Kidney (tissue), 13 donors: ENCODE measurements at regions not wholly inside any gene's neighbourhood (a gene's known extent, or its start where the extent isn't known, plus 50 kb on each side); places are given as distances from the start of the nearest gene placed in this dataset.

Experiments used
- DNase-seq, 5 donors: peaks; one replicate each; pipeline ENCODE4 v3.0.0-alpha.2; 2013 to 2020
- FAIRE-seq: peaks from 2 replicates; lab custom pipeline; 2012; peaks lifted over from hg19 to GRCh38; lab: Jason Lieb, UNC
- H3K27ac ChIP-seq, 2 donors: one replicate each; pipeline ENCODE4 v1.7.0; 2013; ENCODE audit warnings: low read depth in 2 of 2, low read length in 2 of 2, inconsistent platforms in 1 of 2
- H3K27me3 ChIP-seq: one replicate; pipeline ENCODE4 v1.7.1; 2013; ENCODE audit warnings: low read length, inconsistent platforms; ENCODE audit not compliant: control insufficient read depth, insufficient read depth
- H3K36me3 ChIP-seq, 3 donors: one replicate each; pipeline versions ENCODE4 v1.7.0 to v1.7.1; 2013; ENCODE audit warnings: low read length in 3 of 3, control low read depth in 1 of 3, inconsistent platforms in 1 of 3; ENCODE audit not compliant: insufficient read depth in 3 of 3, control insufficient read depth in 2 of 3
- H3K4me1 ChIP-seq, 3 donors: one replicate each; pipeline versions ENCODE4 v1.7.0 to v1.7.1; 2013; ENCODE audit warnings: low read length in 3 of 3, inconsistent platforms in 1 of 3, low read depth in 1 of 3; ENCODE audit not compliant: control insufficient read depth in 2 of 3, insufficient read depth in 2 of 3
- H3K4me3 ChIP-seq, 3 donors: one replicate each; pipeline versions ENCODE4 v1.7.0 to v1.8.1; 2013; ENCODE audit warnings: low read length in 3 of 3, control low read depth in 1 of 3, inconsistent platforms in 1 of 3
- H3K9ac ChIP-seq, 3 donors: one replicate each; pipeline versions ENCODE4 v1.7.0 to v1.7.1; 2013; ENCODE audit warnings: low read length in 3 of 3, control low read depth in 1 of 3, inconsistent platforms in 1 of 3
- H3K9me3 ChIP-seq, 3 donors: one replicate each; pipeline versions ENCODE4 v1.7.0 to v1.7.1; 2013; ENCODE audit warnings: low read length in 3 of 3, control low read depth in 1 of 3, inconsistent platforms in 1 of 3; ENCODE audit not compliant: control insufficient read depth in 2 of 3, insufficient read depth in 1 of 3
- intact Hi-C: fragments of 100-400 bp; cut with DNase I; formaldehyde crosslinking; loops from one replicate; pipeline ENCODE4 v1.11.1; 2022
- TF ChIP-seq, protein P1 (sequence below): IDR thresholded peaks from 3 replicates; pipeline ENCODE4 v1.5.1; 2012; ENCODE audit warnings: mild to moderate bottlenecking, moderate library complexity, borderline replicate concordance; ENCODE audit not compliant: insufficient read depth; ENCODE audit errors: extremely low read depth
- donor health status: control.
- donor health status: control.
- donor health status: control.
- donor health status: control.
- donor health status: control.
- donor health status: DM: yes; HTN: yes; CAD: no.
- donor health status: Normal renal cell carcinoma (clear cell type).

DNA sequence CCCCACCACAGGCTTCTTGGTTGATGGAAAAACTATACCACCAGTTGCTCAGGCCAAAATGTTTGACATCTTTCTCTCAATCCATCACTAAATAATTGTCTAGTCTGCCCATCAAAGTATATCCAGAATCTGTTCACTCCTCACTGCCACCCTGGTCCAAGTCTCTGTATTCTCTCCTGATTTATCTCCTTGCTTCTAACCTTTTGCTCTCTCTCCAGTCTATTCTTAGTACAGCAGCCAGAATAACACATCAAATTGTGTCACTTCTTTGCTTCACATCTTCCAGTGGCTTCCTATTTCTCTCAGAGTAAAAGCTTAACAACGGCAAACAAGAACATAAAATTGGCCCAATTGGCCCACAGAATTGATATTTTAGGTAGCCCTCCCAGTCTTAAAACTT, 272.8 kb downstream of the IPO8 start:
- intact Hi-C loops: no loop called here

DNA sequence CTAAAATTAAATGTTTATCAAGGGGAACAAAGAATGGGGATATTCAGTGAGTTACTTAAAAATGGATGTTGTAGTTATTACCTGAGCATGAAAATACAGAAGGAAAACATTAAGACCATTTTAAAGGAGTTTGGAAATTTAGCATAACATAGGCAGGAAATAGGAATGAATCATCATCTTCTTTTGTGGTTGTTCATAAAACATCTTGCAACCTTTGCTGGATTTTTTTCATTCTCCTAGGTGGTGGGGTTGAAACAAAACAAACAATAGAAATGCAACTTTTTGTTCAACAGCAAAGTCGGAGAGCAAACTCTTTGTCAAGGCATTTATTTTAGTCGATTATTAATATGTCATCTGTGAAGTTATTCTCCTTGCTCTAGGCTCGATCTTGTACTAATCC, 275.1 kb downstream of the IPO8 start:
- FAIRE-seq (no peak), DNase-seq (no peak)
- Histone ChIP-seq H3K9me3 (no peaks in the 10 kb centered on the region), H3K27me3 (no peaks in the 10 kb centered on the region), H3K4me3 (no peak overlapping the region), H3K9ac (no peak overlapping the region), H3K36me3 (no peaks in the 10 kb centered on the region), H3K4me1 (no peaks in the 10 kb centered on the region), H3K27ac (no peak overlapping the region)
- intact Hi-C loops: no loop called here
- TF ChIP-seq, protein P1, sequence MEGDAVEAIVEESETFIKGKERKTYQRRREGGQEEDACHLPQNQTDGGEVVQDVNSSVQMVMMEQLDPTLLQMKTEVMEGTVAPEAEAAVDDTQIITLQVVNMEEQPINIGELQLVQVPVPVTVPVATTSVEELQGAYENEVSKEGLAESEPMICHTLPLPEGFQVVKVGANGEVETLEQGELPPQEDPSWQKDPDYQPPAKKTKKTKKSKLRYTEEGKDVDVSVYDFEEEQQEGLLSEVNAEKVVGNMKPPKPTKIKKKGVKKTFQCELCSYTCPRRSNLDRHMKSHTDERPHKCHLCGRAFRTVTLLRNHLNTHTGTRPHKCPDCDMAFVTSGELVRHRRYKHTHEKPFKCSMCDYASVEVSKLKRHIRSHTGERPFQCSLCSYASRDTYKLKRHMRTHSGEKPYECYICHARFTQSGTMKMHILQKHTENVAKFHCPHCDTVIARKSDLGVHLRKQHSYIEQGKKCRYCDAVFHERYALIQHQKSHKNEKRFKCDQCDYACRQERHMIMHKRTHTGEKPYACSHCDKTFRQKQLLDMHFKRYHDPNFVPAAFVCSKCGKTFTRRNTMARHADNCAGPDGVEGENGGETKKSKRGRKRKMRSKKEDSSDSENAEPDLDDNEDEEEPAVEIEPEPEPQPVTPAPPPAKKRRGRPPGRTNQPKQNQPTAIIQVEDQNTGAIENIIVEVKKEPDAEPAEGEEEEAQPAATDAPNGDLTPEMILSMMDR: no peak

More for the DNA sequence above, 272.8 kb downstream of the IPO8 start:
- Histone ChIP-seq H3K9me3 (no peaks in the 10 kb centered on the region), H3K9ac (no peak overlapping the region), H3K4me1 (no peaks in the 10 kb centered on the region), H3K4me3 (no peak overlapping the region), H3K36me3 (no peaks in the 10 kb centered on the region), H3K27ac (no peak overlapping the region), H3K27me3 (no peaks in the 10 kb centered on the region)
- DNase-seq (no peak), FAIRE-seq (no peak)
- TF ChIP-seq, protein P1: no peak

DNA sequence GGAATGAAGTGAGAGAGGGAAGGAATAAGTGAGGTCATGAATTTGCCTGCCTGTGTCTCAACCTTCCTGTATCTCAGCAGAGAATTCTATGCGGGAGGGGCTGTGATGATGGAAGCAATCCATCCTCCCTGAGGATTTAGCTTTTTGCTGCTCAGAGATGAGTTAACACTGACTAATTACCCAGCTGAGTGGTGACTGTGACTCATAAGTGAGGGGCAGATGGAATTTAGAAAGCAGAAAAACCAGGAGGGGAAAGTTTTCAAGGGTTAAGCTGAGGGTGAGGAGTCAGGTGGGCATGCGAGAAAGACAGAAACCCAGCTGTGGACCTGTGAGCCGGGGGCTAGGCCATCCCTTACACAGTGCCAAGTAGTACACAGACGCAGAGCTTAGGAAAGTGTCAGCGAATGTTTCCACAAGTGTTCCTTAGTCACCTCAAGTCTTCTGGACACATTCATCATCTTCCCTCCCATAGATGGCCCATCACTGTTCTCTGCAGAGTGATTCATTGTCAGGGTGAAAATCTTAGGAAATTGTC, 277.9 kb downstream of the IPO8 start:
- DNase-seq (no peak), FAIRE-seq (no peak)
- Histone ChIP-seq H3K4me3 (no peak overlapping the region), H3K27me3 (no peaks in the 10 kb centered on the region), H3K9ac (no peak overlapping the region), H3K4me1 (no peaks in the 10 kb centered on the region), H3K36me3 (no peaks in the 10 kb centered on the region), H3K27ac (no peak overlapping the region), H3K9me3 (no peaks in the 10 kb centered on the region)
- intact Hi-C loops: no loop called here
- TF ChIP-seq, protein P1: no peak

DNA sequence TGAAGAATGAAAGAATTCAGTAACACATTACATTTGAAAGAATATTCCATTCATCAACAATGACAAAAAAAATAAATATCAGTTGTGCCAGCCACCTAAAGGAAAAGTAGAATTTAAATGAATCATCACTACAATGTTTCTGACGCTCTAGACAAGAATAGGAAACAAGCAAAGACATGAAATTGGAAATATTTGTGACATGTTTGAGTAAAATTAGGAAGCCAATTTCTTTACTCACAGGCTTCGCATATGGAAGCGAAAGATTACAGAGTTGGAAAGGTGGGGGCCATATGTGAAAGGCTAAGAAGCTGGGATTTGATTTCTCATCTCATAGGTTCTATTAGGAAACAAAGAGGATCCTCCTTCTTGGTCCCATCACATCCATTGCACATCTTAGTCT, 279.0 kb downstream of the IPO8 start:
- Histone ChIP-seq H3K36me3 (no peaks in the 10 kb centered on the region), H3K9me3 (no peaks in the 10 kb centered on the region), H3K27me3 (no peaks in the 10 kb centered on the region), H3K9ac (no peak overlapping the region), H3K27ac (no peak overlapping the region), H3K4me3 (no peak overlapping the region), H3K4me1 (no peaks in the 10 kb centered on the region)
- TF ChIP-seq, protein P1: no peak
- FAIRE-seq (no peak), DNase-seq (no peak)
- intact Hi-C loops: no loop called here
